HuH-7 (cell line): ENCODE measurements at regions not wholly inside any gene's neighbourhood (a gene's known extent, or its start where the extent isn't known, plus 50 kb on each side); places are given as distances from the start of the nearest gene placed in this dataset.
A peak's percentile ranks its signal among the peaks of the same experiment; 100 is the strongest.

Experiments
- DNase-seq: peaks from one replicate; pipeline ENCODE4 v3.0.0; 2011; ENCODE audit warnings: low spot score

GRCh38 chr7:32177232-32177631, 107.0 kb upstream of the PDE1C start:
- no peak for DNase-seq

- DNase-seq = no peak
Observed at GRCh38 chr7:32175099-32175498, 104.9 kb upstream of the PDE1C start.

- DNase-seq = no peak
Observed at GRCh38 chr7:32171248-32171647, 101.0 kb upstream of the PDE1C start.

GRCh38 chr7:32170838-32171237, 100.6 kb upstream of the PDE1C start:
- no peak for DNase-seq

- no peak for DNase-seq
Observed at GRCh38 chr7:32169228-32169627, 99.0 kb upstream of the PDE1C start.

GRCh38 chr7:32167815-32168214, 97.6 kb upstream of the PDE1C start:
- no peak for DNase-seq

- no peak for DNase-seq
Observed at GRCh38 chr7:32167256-32167655, 97.0 kb upstream of the PDE1C start.

GRCh38 chr7:32164341-32164996, 94.3 kb upstream of the PDE1C start:
- DNase-seq = peak; percentile 32

GRCh38 chr7:32163896-32164295, 93.7 kb upstream of the PDE1C start:
- no peak for DNase-seq

GRCh38 chr7:32163141-32163806, 93.1 kb upstream of the PDE1C start:
- no peak for DNase-seq

GRCh38 chr7:32161708-32162107, 91.5 kb upstream of the PDE1C start:
- DNase-seq = no peak

GRCh38 chr7:32158751-32159745, 88.8 kb upstream of the PDE1C start:
- DNase-seq = no peak

- DNase-seq = no peak
Observed at GRCh38 chr7:32158076-32158475, 87.9 kb upstream of the PDE1C start.

GRCh38 chr7:32155712-32156111, 85.5 kb upstream of the PDE1C start:
- DNase-seq = no peak

GRCh38 chr7:32154797-32155196, 84.6 kb upstream of the PDE1C start:
- DNase-seq = no peak

GRCh38 chr7:32153006-32153405, 82.8 kb upstream of the PDE1C start:
- no peak for DNase-seq

GRCh38 chr7:32152576-32152975, 82.4 kb upstream of the PDE1C start:
- DNase-seq = no peak

GRCh38 chr7:32150589-32150988, 80.4 kb upstream of the PDE1C start:
- DNase-seq = no peak

- no peak for DNase-seq
Observed at GRCh38 chr7:32150039-32150438, 79.8 kb upstream of the PDE1C start.

- no peak for DNase-seq
Observed at GRCh38 chr7:32147546-32148268, 77.5 kb upstream of the PDE1C start.

- DNase-seq = no peak
Observed at GRCh38 chr7:32145911-32146310, 75.7 kb upstream of the PDE1C start.

GRCh38 chr7:32144676-32145075, 74.5 kb upstream of the PDE1C start:
- DNase-seq = no peak
